ENCODE measurements at regions not wholly inside any gene's neighbourhood (a gene's known extent, or its start where the extent isn't known, plus 50 kb on each side); places are given as distances from the start of the nearest gene placed in this dataset.

- no peak overlapping the region for H3K27ac ChIP-seq (ENCODE audit: low read depth, low read length)
- no peaks in the 10 kb centered on the region for H3K79me2 ChIP-seq (ENCODE audit: insufficient read depth, low read length)
- H3K36me3 ChIP-seq (ENCODE audit: low read length): no peaks in the 10 kb centered on the region
- H3K9me3 ChIP-seq (ENCODE audit: insufficient read depth, low read length): no peaks in the 10 kb centered on the region
- H3K9ac ChIP-seq (ENCODE audit: low read length): no peak overlapping the region
- no peak overlapping the region for H3K4me3 ChIP-seq (ENCODE audit: insufficient read depth, low read length, poor library complexity, severe bottlenecking)
- TF ChIP-seq EZH2phosphoT487 (conservative IDR thresholded peaks at IDR 0.05; ENCODE audit: low read length): no peak
- no peak for TF ChIP-seq CTCF (IDR thresholded peaks at IDR 0.05; ENCODE audit: insufficient read depth, low read length, poor library complexity, severe bottlenecking)
- H3K9me2 ChIP-seq (replicated peaks; ENCODE audit: insufficient read depth, low read length): no peaks in the 10 kb centered on the region
- no peak overlapping the region for H3K4me2 ChIP-seq (ENCODE audit: low read depth, low read length, poor library complexity, severe bottlenecking)
- no peaks in the 10 kb centered on the region for H4K20me1 ChIP-seq (ENCODE audit: low read depth, low read length)
- H3F3A ChIP-seq (ENCODE audit: insufficient read depth): no peaks in the 10 kb centered on the region
- no peak overlapping the region for H2AFZ ChIP-seq (ENCODE audit: low read depth, low read length, severe bottlenecking)
- H3K27me3 ChIP-seq (ENCODE audit: low read length): no peaks in the 10 kb centered on the region
Measured at GRCh38 chr14:95389471-95390011, 69.8 kb upstream of the CLMN start.

GRCh38 chr14:95388699-95389098, 69.0 kb upstream of the CLMN start:
- H4K20me1 ChIP-seq (ENCODE audit: low read depth, low read length): no peaks in the 10 kb centered on the region
- no peaks in the 10 kb centered on the region for H3F3A ChIP-seq (ENCODE audit: insufficient read depth)
- H3K27ac ChIP-seq (ENCODE audit: low read depth, low read length): no peak overlapping the region
- TF ChIP-seq EZH2phosphoT487 (conservative IDR thresholded peaks at IDR 0.05; ENCODE audit: low read length): no peak
- TF ChIP-seq CTCF (IDR thresholded peaks at IDR 0.05; ENCODE audit: insufficient read depth, low read length, poor library complexity, severe bottlenecking): no peak
- no peaks in the 10 kb centered on the region for H3K36me3 ChIP-seq (ENCODE audit: low read length)
- no peak overlapping the region for H3K4me3 ChIP-seq (ENCODE audit: insufficient read depth, low read length, poor library complexity, severe bottlenecking)
- H3K9me3 ChIP-seq (ENCODE audit: insufficient read depth, low read length): no peaks in the 10 kb centered on the region
- H3K79me2 ChIP-seq (ENCODE audit: insufficient read depth, low read length): no peaks in the 10 kb centered on the region
- no peak overlapping the region for H3K9ac ChIP-seq (ENCODE audit: low read length)
- H3K4me2 ChIP-seq (ENCODE audit: low read depth, low read length, poor library complexity, severe bottlenecking): no peak overlapping the region
- H3K27me3 ChIP-seq (ENCODE audit: low read length): no peaks in the 10 kb centered on the region
- no peak overlapping the region for H2AFZ ChIP-seq (ENCODE audit: low read depth, low read length, severe bottlenecking)
- H3K9me2 ChIP-seq (replicated peaks; ENCODE audit: insufficient read depth, low read length): no peaks in the 10 kb centered on the region

DNA sequence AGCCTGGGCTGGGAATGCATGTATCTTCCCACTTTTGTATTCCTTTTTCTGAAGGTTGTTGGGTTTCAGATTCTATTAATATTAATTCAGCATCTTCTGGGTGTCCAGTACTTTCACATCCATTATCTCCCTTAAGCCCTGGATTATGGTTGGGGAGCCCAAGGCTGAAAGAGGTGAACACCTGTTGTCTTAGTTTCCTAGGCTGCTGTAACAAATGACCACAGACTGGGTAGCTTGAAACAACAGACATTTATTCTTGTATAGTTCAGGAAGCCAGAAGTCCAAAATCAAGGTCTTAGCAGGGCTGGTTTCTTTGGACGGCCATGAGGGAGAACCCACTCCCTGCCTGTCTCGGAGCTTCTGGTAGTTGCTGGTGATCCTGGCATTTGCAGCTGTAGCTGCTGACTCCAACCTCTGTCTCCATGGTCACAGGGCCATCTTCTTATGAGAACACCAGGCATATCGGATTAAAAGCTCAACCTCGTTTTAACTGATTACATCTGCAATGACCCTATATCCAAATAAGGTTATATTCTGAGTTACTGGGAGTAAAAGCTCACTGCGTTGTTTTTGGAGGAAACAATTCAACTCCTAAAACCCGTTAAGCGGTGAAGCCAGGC, 68.2 kb upstream of the CLMN start:
- H2AFZ ChIP-seq (ENCODE audit: low read depth, low read length, severe bottlenecking): no peak overlapping the region

More for the DNA sequence above, 68.2 kb upstream of the CLMN start:
- H3K27ac ChIP-seq (ENCODE audit: low read depth, low read length): no peak overlapping the region
- no peaks in the 10 kb centered on the region for H3K9me3 ChIP-seq (ENCODE audit: insufficient read depth, low read length)
- H3K4me2 ChIP-seq (ENCODE audit: low read depth, low read length, poor library complexity, severe bottlenecking): no peak overlapping the region
- no peak overlapping the region for H3K9ac ChIP-seq (ENCODE audit: low read length)
- H3F3A ChIP-seq (ENCODE audit: insufficient read depth): no peaks in the 10 kb centered on the region
- H3K9me2 ChIP-seq (replicated peaks; ENCODE audit: insufficient read depth, low read length): no peaks in the 10 kb centered on the region
- H4K20me1 ChIP-seq (ENCODE audit: low read depth, low read length): no peaks in the 10 kb centered on the region
- H3K27me3 ChIP-seq (ENCODE audit: low read length): no peaks in the 10 kb centered on the region
- TF ChIP-seq EZH2phosphoT487 (conservative IDR thresholded peaks at IDR 0.05; ENCODE audit: low read length): no peak
- TF ChIP-seq CTCF (IDR thresholded peaks at IDR 0.05; ENCODE audit: insufficient read depth, low read length, poor library complexity, severe bottlenecking): no peak
- H3K4me3 ChIP-seq (ENCODE audit: insufficient read depth, low read length, poor library complexity, severe bottlenecking): no peak overlapping the region
- H3K79me2 ChIP-seq (ENCODE audit: insufficient read depth, low read length): no peaks in the 10 kb centered on the region
- H3K36me3 ChIP-seq (ENCODE audit: low read length): no peaks in the 10 kb centered on the region
